ENCODE measurements at regions not wholly inside any gene's neighbourhood (a gene's known extent, or its start where the extent isn't known, plus 50 kb on each side); places are given as distances from the start of the nearest gene placed in this dataset.

- intact Hi-C loops (cut with micrococcal nuclease; ENCODE audit: unreplicated experiment): no loop called here
- no TSS peak for BruUV-seq (replicated peaks)
- no peak for DNase-seq
Observed at GRCh38 chr5:117955831-117956230, 1032.5 kb downstream of the DTWD2 start.

DNA sequence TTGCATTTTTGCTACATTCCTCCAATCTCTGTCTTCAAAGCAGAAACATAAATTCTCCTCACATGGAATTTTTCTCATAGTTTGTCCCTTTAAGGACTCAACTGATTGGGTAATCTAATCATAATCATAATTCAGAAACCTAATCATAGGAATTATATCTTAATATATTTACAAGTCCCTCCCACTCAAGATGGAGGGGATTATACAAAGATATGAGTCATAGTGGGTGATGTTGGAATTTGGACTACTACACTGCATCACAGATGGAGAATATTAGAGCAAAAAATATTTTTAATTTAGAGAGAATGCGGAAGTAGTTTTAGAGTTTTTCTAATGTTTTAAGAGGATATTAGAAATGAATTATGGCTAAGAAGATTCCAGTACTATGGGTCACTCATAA lies 1034.0 kb downstream of the DTWD2 start:
- Histone ChIP-seq H3K4me1 (replicated peaks; ENCODE audit: insufficient read depth) (no peaks in the 10 kb centered on the region), H3K79me2 (ENCODE audit: low read depth) (no peaks in the 10 kb centered on the region), H2AFZ (no peak overlapping the region), H3K27ac (no peak overlapping the region), H3F3A (ENCODE audit: insufficient read depth, low read depth) (no peaks in the 10 kb centered on the region), H3K9me2 (ENCODE audit: insufficient read depth) (no peaks in the 10 kb centered on the region), H3K9me3 (ENCODE audit: insufficient read depth, low read depth) (no peaks in the 10 kb centered on the region), H3K4me2 (no peak overlapping the region), H4K20me1 (ENCODE audit: insufficient read depth) (no peaks in the 10 kb centered on the region), H3K4me3 (no peak overlapping the region), H3K36me3 (ENCODE audit: low read depth) (no peaks in the 10 kb centered on the region), H3K27me3 (ENCODE audit: insufficient read depth, low read depth) (no peaks in the 10 kb centered on the region)
- ChIA-PET CTCF (no interaction called here), POLR2A (ENCODE audit: unreplicated experiment) (no interaction called here)
- TF ChIP-seq CTCF (conservative IDR thresholded peaks at IDR 0.05): no peak
- TF ChIP-seq EZH2 (IDR thresholded peaks at IDR 0.05; ENCODE audit: low read depth): no peak
- intact Hi-C loops (cut with micrococcal nuclease; ENCODE audit: unreplicated experiment): no loop called here
- BruUV-seq (replicated peaks): no TSS peak
- DNase-seq: no peak

More at GRCh38 chr5:117955831-117956230, 1032.5 kb downstream of the DTWD2 start:
- no peaks in the 10 kb centered on the region for H3K27me3 ChIP-seq (ENCODE audit: insufficient read depth, low read depth)
- H3K4me3 ChIP-seq: no peak overlapping the region
- no peaks in the 10 kb centered on the region for H3K9me3 ChIP-seq (ENCODE audit: insufficient read depth, low read depth)
- no peak overlapping the region for H2AFZ ChIP-seq
- no peaks in the 10 kb centered on the region for H4K20me1 ChIP-seq (ENCODE audit: insufficient read depth)
- no peaks in the 10 kb centered on the region for H3K9me2 ChIP-seq (ENCODE audit: insufficient read depth)
- H3F3A ChIP-seq (ENCODE audit: insufficient read depth, low read depth): no peaks in the 10 kb centered on the region
- H3K27ac ChIP-seq: no peak overlapping the region
- no peaks in the 10 kb centered on the region for H3K36me3 ChIP-seq (ENCODE audit: low read depth)
- ChIA-PET POLR2A (ENCODE audit: unreplicated experiment) (no interaction called here), CTCF (no interaction called here)
- TF ChIP-seq EZH2 (IDR thresholded peaks at IDR 0.05; ENCODE audit: low read depth) (no peak), CTCF (conservative IDR thresholded peaks at IDR 0.05) (no peak)
- H3K79me2 ChIP-seq (ENCODE audit: low read depth): no peaks in the 10 kb centered on the region
- no peak overlapping the region for H3K4me2 ChIP-seq
- H3K4me1 ChIP-seq (replicated peaks; ENCODE audit: insufficient read depth): no peaks in the 10 kb centered on the region

DNA sequence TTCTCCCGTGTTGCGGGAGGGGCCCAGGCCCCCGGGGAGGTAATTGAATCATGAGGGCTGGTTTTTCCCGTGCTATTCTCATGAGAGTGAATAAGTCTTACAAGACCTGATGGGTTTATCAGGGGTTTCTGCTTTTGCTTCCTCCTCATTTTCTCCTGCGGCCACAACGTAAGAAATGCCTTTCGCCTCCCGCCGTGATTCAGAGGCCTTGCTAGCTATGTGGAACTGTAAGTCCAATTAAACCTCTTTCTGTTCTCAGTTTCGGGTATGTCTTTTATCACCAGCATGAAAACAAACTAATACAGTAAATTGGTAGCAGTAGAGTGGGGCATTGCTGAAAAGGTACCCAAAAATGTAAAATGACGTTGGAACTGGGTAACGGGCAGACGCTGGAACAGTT lies 1035.1 kb downstream of the DTWD2 start:
- H2AFZ ChIP-seq: no peak overlapping the region
- H3K27ac ChIP-seq: no peak overlapping the region
- no peak for DNase-seq
- H3K9me3 ChIP-seq (ENCODE audit: insufficient read depth, low read depth): no peaks in the 10 kb centered on the region; the same call in 1 of the 2 replicates
- ChIA-PET CTCF (no interaction called here), POLR2A (ENCODE audit: unreplicated experiment) (no interaction called here)
- no peak overlapping the region for H3K4me3 ChIP-seq
- no TSS peak for BruUV-seq (replicated peaks)
- H3F3A ChIP-seq (ENCODE audit: insufficient read depth, low read depth): no peaks in the 10 kb centered on the region
- no peaks in the 10 kb centered on the region for H3K79me2 ChIP-seq (ENCODE audit: low read depth)
- no peaks in the 10 kb centered on the region for H3K9me2 ChIP-seq (ENCODE audit: insufficient read depth)
- no peaks in the 10 kb centered on the region for H3K4me1 ChIP-seq (replicated peaks; ENCODE audit: insufficient read depth)
- no peaks in the 10 kb centered on the region for H3K36me3 ChIP-seq (ENCODE audit: low read depth)
- intact Hi-C loops (cut with micrococcal nuclease; ENCODE audit: unreplicated experiment): no loop called here
- no peak overlapping the region for H3K4me2 ChIP-seq
- no peaks in the 10 kb centered on the region for H3K27me3 ChIP-seq (ENCODE audit: insufficient read depth, low read depth)
- TF ChIP-seq EZH2 (IDR thresholded peaks at IDR 0.05; ENCODE audit: low read depth) (no peak), CTCF (conservative IDR thresholded peaks at IDR 0.05) (no peak)
- H4K20me1 ChIP-seq (ENCODE audit: insufficient read depth): no peaks in the 10 kb centered on the region
